GM10248 (cell line): ENCODE measurements at regions not wholly inside any gene's neighbourhood (a gene's known extent, or its start where the extent isn't known, plus 50 kb on each side); places are given as distances from the start of the nearest gene placed in this dataset.
A peak's percentile ranks its signal among the peaks of the same experiment; 100 is the strongest.

Experiments used
- CTCF ChIA-PET: fragments of 300-600 bp; sonication (Branson Sonifier 250); formaldehyde crosslinking; extraction: SDS; loops from one replicate; lab custom pipeline; 2021; ENCODE audit warnings: antibody characterized with exemption; lab: Yijun Ruan, JAX
- POLR2A ChIA-PET: fragments of 350-650 bp; sonication (Branson Sonifier 250); formaldehyde crosslinking; extraction: SDS; loops from one replicate; lab custom pipeline; 2020; ENCODE audit warnings: antibody characterized with exemption; lab: Yijun Ruan, JAX
- DNase-seq: peaks from one replicate; pipeline ENCODE4 v3.0.0; 2012; ENCODE audit errors: extremely low spot score
- CTCF ChIP-seq: IDR thresholded peaks from 2 replicates; pipeline ENCODE4 v1.5.1; 2012; ENCODE audit warnings: mild to moderate bottlenecking, low read depth; ENCODE audit errors: extremely low read depth, missing control alignments, control extremely low read depth

DNA sequence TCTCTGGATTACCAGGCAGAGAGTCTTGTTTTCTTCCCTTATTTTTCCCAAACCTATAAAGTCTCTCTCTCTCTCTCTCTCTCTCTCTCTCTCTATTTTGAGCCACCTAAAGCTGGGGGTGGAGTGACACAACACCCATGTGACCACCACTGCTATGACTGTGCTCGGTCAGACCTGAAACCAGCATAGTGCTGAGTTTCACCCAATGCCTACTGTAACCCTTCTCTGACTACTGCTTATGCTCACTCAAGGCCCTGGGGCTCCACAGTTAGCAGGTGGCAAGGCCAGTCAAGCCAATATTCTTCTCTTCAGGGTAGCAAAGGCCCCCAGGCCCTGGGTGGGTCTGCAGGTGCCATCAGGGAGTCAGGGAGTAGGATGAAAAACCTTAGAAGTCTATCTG, 114.7 kb upstream of the ARMCX2 start:
- TF ChIP-seq CTCF, result no peak
- POLR2A ChIA-PET, result no interaction called here
- CTCF ChIA-PET, result no interaction called here
- peak; percentile 5 for DNase-seq

DNA sequence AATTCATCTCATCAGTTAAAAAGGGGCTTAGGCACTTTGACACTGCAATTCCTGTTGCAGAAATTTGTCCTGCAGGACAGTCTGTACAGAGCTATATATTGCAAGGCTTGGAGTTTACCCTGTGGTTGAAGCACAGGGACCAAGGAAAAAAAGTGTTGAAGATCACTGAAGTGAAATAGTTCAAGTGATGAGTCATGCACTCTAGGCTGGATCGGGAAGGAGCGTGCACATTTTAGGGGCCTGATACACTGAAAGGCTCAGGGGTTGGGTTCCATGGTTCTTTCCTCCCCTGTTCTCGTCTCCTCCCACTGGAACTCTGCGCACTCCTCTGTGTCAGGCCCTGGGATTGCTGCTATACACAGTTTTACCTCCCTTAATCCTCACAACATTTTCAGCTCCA, 104.9 kb upstream of the ARMCX2 start:
- DNase-seq, result no peak
- ChIA-PET POLR2A (no interaction called here), CTCF (no interaction called here)
- no peak for TF ChIP-seq CTCF

GRCh38 chrX:101759000-101759399, 99.3 kb upstream of the ARMCX2 start:
- peak; percentile 42 for TF ChIP-seq CTCF
- ChIA-PET POLR2A (no interaction called here), CTCF (interaction anchor here (0.7 to 1.7 kb wide), 10 partner anchors 9 to 346 kb away, joined by 3 to 7 read pairs (median 4); no protein-coding TSS in a partner anchor)
- DNase-seq, result no peak

- TF ChIP-seq CTCF, result no peak
- ChIA-PET CTCF (no interaction called here), POLR2A (no interaction called here)
- DNase-seq, result no peak
Observed at GRCh38 chrX:101750744-101751143, 91.1 kb upstream of the ARMCX2 start.

DNA sequence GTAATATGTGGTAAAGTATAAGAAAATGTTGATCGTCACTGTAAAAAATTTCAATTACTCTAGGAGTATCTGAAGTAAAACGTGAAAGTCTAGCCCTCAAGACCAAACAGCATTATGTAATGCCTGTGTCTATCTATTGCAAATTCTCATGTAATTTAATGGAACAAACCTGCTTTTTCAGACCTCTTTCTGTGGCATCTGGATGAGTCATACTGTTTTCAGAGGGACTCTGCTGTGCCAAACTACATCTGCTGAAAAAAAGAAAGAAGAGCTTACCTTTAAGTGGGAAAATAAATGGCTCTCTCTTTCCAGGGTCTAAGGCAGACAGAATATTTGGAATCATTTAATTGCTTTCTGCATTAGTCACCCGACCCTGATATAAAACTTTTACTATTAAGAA, 89.8 kb upstream of the ARMCX2 start:
- no peak for TF ChIP-seq CTCF
- ChIA-PET CTCF (interaction anchor here (0.8 kb wide), 1 partner anchor 10 kb away, joined by 3 read pairs; no protein-coding TSS in a partner anchor), POLR2A (no interaction called here)
- no peak for DNase-seq

DNA sequence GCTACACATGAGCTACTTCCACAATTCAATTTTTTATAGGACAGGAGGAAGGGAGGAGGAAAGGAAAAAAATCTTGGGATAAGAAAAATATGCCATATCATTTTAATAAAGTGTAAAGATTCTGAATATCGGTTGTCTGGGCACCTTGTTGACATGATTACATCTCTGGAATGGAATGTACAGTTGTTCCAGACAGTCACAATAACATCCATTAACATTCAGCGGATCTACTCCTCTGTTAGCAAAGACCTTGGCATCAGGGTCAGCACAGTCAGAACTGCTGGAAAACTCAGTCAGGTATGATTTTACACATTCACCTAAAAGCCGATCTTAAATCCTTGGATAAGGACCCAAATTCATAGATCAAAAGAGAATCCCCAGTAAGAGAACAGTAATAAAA, 85.4 kb upstream of the ARMCX2 start:
- CTCF ChIA-PET, result interaction anchor here (1.3 kb wide), 1 partner anchor 14 kb away, joined by 3 read pairs; no protein-coding TSS in a partner anchor
- POLR2A ChIA-PET, result no interaction called here
- DNase-seq, result no peak
- no peak for TF ChIP-seq CTCF

DNA sequence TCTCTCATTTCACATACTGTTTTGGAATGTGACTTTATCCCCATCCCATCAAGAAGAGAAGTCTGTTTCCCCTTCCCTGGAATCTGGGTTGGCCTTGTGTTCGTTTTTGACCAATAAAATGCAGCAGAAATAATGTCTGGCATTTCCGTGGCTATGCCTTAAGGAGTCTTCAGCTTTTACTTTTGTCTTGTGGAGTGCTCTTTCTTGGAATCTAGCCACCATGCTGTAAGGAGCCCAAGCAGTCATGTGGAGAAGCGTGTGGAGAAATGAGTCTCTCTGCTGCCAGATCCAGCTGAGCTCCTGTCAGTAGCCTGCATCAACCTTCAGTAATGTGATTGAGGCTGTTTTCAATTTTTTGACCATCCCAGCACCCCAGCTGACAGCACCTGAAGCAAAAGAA, 84.4 kb upstream of the ARMCX2 start:
- DNase-seq, result no peak
- TF ChIP-seq CTCF, result no peak
- POLR2A ChIA-PET, result no interaction called here
- CTCF ChIA-PET, result no interaction called here
